Ishikawa (cell line): ENCODE measurements at regions not wholly inside any gene's neighbourhood (a gene's known extent, or its start where the extent isn't known, plus 50 kb on each side); places are given as distances from the start of the nearest gene placed in this dataset.

Source experiments
- CEBPB ChIP-seq: IDR thresholded peaks from 2 replicates; pipeline ENCODE4 v1.6.1; 2012
- CREB1 ChIP-seq: IDR thresholded peaks from 2 replicates; pipeline ENCODE4 v1.6.1; 2012; ENCODE audit warnings: low read depth
- EGR1 ChIP-seq: IDR thresholded peaks from 2 replicates; pipeline ENCODE4 v1.6.1; 2012
- EP300 ChIP-seq: IDR thresholded peaks from 2 replicates; pipeline ENCODE4 v1.6.1; 2012; ENCODE audit warnings: borderline replicate concordance
- NFIC ChIP-seq: IDR thresholded peaks from 2 replicates; pipeline ENCODE4 v1.6.1; 2012
- TAF1 ChIP-seq: IDR thresholded peaks from 2 replicates; pipeline ENCODE4 v1.6.1; 2012; ENCODE audit warnings: low read depth, mild to moderate bottlenecking
- TEAD4 ChIP-seq: IDR thresholded peaks from 2 replicates; pipeline ENCODE4 v1.6.1; 2012
- YY1 ChIP-seq: IDR thresholded peaks from 2 replicates; pipeline ENCODE4 v1.6.1; 2012; ENCODE audit warnings: low read depth
- ZBTB7A ChIP-seq: IDR thresholded peaks from 2 replicates; pipeline ENCODE4 v1.6.1; 2012; ENCODE audit warnings: low read depth
- TF ChIP-seq, protein P1 (sequence below): IDR thresholded peaks from 2 replicates; pipeline ENCODE4 v1.6.1; 2012; ENCODE audit warnings: low read depth, mild to moderate bottlenecking
- TF ChIP-seq, protein P2 (sequence below): IDR thresholded peaks from 2 replicates; pipeline ENCODE4 v1.6.1; 2012

DNA sequence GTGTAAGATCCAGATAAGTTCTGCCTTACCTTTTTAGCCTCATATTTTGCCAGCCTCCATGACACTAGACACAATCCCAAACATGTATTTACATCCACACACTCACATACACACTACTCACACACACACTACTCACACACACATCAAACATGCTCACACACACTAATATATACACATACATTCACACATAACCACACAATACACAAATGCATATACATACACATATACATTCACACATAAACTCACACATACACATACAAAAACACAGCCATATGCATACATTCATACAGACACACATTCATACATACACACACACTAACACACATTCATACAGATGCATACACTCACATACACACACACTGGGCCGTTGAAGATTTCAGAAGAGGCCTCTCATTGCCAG, 109.5 kb downstream of the MAIP1 start:
- TF ChIP-seq TAF1 = no peak
- TF ChIP-seq CEBPB = no peak
- TF ChIP-seq, protein P1, sequence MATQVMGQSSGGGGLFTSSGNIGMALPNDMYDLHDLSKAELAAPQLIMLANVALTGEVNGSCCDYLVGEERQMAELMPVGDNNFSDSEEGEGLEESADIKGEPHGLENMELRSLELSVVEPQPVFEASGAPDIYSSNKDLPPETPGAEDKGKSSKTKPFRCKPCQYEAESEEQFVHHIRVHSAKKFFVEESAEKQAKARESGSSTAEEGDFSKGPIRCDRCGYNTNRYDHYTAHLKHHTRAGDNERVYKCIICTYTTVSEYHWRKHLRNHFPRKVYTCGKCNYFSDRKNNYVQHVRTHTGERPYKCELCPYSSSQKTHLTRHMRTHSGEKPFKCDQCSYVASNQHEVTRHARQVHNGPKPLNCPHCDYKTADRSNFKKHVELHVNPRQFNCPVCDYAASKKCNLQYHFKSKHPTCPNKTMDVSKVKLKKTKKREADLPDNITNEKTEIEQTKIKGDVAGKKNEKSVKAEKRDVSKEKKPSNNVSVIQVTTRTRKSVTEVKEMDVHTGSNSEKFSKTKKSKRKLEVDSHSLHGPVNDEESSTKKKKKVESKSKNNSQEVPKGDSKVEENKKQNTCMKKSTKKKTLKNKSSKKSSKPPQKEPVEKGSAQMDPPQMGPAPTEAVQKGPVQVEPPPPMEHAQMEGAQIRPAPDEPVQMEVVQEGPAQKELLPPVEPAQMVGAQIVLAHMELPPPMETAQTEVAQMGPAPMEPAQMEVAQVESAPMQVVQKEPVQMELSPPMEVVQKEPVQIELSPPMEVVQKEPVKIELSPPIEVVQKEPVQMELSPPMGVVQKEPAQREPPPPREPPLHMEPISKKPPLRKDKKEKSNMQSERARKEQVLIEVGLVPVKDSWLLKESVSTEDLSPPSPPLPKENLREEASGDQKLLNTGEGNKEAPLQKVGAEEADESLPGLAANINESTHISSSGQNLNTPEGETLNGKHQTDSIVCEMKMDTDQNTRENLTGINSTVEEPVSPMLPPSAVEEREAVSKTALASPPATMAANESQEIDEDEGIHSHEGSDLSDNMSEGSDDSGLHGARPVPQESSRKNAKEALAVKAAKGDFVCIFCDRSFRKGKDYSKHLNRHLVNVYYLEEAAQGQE = no peak
- TF ChIP-seq, protein P2, sequence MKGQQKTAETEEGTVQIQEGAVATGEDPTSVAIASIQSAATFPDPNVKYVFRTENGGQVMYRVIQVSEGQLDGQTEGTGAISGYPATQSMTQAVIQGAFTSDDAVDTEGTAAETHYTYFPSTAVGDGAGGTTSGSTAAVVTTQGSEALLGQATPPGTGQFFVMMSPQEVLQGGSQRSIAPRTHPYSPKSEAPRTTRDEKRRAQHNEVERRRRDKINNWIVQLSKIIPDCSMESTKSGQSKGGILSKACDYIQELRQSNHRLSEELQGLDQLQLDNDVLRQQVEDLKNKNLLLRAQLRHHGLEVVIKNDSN = no peak
- no peak for TF ChIP-seq EP300
- no peak for TF ChIP-seq TEAD4
- no peak for TF ChIP-seq CREB1
- no peak for TF ChIP-seq ZBTB7A
- TF ChIP-seq NFIC = no peak
- no peak for TF ChIP-seq EGR1
- no peak for TF ChIP-seq YY1
